ENCODE measurements at regions not wholly inside any gene's neighbourhood (a gene's known extent, or its start where the extent isn't known, plus 50 kb on each side); places are given as distances from the start of the nearest gene placed in this dataset.

- H3K36me3 ChIP-seq = no peaks in the 10 kb centered on the region
- H3K4me1 ChIP-seq = no peaks in the 10 kb centered on the region
- no peak overlapping the region for H3K4me3 ChIP-seq
- H3K9me3 ChIP-seq = no peaks in the 10 kb centered on the region
- TF ChIP-seq, protein P1, sequence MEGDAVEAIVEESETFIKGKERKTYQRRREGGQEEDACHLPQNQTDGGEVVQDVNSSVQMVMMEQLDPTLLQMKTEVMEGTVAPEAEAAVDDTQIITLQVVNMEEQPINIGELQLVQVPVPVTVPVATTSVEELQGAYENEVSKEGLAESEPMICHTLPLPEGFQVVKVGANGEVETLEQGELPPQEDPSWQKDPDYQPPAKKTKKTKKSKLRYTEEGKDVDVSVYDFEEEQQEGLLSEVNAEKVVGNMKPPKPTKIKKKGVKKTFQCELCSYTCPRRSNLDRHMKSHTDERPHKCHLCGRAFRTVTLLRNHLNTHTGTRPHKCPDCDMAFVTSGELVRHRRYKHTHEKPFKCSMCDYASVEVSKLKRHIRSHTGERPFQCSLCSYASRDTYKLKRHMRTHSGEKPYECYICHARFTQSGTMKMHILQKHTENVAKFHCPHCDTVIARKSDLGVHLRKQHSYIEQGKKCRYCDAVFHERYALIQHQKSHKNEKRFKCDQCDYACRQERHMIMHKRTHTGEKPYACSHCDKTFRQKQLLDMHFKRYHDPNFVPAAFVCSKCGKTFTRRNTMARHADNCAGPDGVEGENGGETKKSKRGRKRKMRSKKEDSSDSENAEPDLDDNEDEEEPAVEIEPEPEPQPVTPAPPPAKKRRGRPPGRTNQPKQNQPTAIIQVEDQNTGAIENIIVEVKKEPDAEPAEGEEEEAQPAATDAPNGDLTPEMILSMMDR (IDR thresholded peaks at IDR 0.05) = peak; percentile 78
- no peaks in the 10 kb centered on the region for H3K27me3 ChIP-seq (ENCODE audit: low read depth)
- no peak for DNase-seq
- peak; percentile 72 to 77 for ATAC-seq
- no peak overlapping the region for H3K27ac ChIP-seq
- intact Hi-C loops (cut with DNase I) = no loop called here
Measured at GRCh38 chr3:118817748-118818165, 216.9 kb downstream of the IGSF11 start.

GRCh38 chr3:118818386-118818785, 216.3 kb downstream of the IGSF11 start:
- Histone ChIP-seq H3K9me3 (no peaks in the 10 kb centered on the region), H3K27ac (no peak overlapping the region), H3K27me3 (ENCODE audit: low read depth) (no peaks in the 10 kb centered on the region), H3K4me3 (no peak overlapping the region), H3K4me1 (no peaks in the 10 kb centered on the region), H3K36me3 (no peaks in the 10 kb centered on the region)
- peak in 1 of 2 donors; percentile 42 for ATAC-seq
- intact Hi-C loops (cut with DNase I) = no loop called here
- no peak for DNase-seq
- TF ChIP-seq, protein P1 (IDR thresholded peaks at IDR 0.05) = no peak

DNA sequence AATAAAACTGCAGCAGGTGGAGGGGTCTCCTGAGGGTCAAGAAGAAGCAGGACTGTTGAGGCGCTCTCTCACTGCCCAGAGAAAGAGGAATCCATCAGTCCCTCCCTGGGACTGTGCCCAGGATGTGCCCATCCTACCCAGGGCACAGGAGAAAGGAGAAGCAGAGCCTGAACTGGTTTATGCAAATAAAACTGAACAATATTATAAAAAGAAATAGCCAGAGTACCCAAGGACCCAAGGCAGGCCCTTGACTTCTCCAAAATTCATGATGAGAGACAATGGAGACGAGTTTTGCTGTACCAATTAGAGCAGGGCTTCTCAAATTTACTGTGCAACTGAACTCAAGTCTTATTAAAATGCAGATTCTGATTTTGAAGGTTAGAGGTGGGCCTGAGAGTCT, 211.0 kb downstream of the IGSF11 start:
- no peak for ATAC-seq
- no peaks in the 10 kb centered on the region for H3K36me3 ChIP-seq
- TF ChIP-seq, protein P1 (IDR thresholded peaks at IDR 0.05) = no peak
- intact Hi-C loops (cut with DNase I) = no loop called here
- DNase-seq = no peak
- H3K4me3 ChIP-seq = no peak overlapping the region
- H3K27me3 ChIP-seq (ENCODE audit: low read depth) = no peaks in the 10 kb centered on the region
- H3K27ac ChIP-seq = no peak overlapping the region
- H3K9me3 ChIP-seq = no peaks in the 10 kb centered on the region
- H3K4me1 ChIP-seq = no peaks in the 10 kb centered on the region

DNA sequence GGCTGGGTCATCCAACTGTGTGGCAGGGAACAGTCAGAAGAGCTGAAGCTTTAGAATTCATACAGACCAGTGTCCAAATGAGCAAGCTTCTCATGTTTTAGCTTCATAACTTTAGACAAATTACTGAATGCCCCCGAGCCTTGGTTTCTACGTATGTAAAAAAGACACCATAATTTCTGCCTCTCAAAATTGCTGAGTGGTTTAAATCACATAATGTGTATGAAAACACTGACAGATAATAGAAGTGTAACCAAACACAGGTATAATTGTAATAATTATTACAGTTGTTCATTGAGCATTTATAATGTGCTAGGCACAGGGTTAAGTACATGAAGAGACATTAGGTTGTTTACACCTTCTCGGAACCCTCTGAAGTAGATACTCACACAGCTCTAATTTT, 207.2 kb downstream of the IGSF11 start:
- Histone ChIP-seq H3K27ac (no peak overlapping the region), H3K4me1 (no peaks in the 10 kb centered on the region), H3K4me3 (no peak overlapping the region), H3K9me3 (no peaks in the 10 kb centered on the region), H3K36me3 (no peaks in the 10 kb centered on the region), H3K27me3 (ENCODE audit: low read depth) (no peaks in the 10 kb centered on the region)
- ATAC-seq = no peak
- TF ChIP-seq, protein P1 (IDR thresholded peaks at IDR 0.05) = no peak
- intact Hi-C loops (cut with DNase I) = no loop called here
- DNase-seq = no peak

DNA sequence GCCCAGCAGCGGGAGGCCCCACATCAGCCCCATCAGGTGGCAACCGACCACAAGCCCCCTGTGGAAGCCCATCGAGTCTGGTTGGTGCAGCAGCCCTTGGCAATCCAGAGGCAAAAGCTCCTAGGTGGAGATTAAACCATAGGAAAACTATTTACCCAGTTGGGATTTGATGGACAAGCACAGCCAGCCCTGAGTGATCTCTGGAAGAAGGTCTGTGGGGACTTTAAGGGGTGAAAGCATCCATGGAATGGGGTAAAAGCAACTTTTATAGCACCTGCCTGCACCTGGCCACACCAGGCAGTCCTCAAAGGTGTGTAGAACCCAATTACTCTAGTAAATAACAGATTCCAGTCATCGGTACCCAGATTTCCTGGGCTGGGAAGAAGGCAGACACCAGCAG, 206.3 kb downstream of the IGSF11 start:
- no peaks in the 10 kb centered on the region for H3K36me3 ChIP-seq
- TF ChIP-seq, protein P1 (IDR thresholded peaks at IDR 0.05) = no peak
- intact Hi-C loops (cut with DNase I) = no loop called here
- no peak for DNase-seq
- no peak overlapping the region for H3K27ac ChIP-seq
- H3K4me1 ChIP-seq = no peaks in the 10 kb centered on the region
- no peaks in the 10 kb centered on the region for H3K27me3 ChIP-seq (ENCODE audit: low read depth)
- H3K9me3 ChIP-seq = no peaks in the 10 kb centered on the region
- ATAC-seq = no peak
- no peak overlapping the region for H3K4me3 ChIP-seq

DNA sequence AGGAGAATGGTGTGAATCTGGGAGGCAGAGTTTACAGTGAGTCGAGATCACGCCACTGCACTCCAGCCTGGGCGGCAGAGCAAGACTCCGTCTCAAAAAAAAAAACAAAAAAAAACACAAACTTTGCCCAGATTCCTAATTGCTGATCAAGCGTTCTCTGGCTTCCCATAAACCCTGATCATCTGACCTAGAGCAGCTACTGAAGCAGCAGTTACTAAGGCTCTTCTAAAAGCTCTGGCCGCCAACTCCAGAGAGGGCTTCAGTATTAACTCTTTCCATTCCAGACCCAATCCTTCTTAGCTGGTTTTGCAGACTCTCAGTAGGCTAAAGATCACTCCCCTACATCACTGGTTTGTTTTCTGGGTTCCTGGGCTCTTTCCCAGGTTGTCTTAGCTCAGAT, 201.6 kb downstream of the IGSF11 start:
- Histone ChIP-seq H3K27me3 (ENCODE audit: low read depth) (no peaks in the 10 kb centered on the region), H3K4me1 (no peaks in the 10 kb centered on the region), H3K9me3 (no peaks in the 10 kb centered on the region), H3K4me3 (no peak overlapping the region), H3K36me3 (no peaks in the 10 kb centered on the region), H3K27ac (no peak overlapping the region)
- DNase-seq = no peak
- intact Hi-C loops (cut with DNase I) = no loop called here
- TF ChIP-seq, protein P1 (IDR thresholded peaks at IDR 0.05) = no peak
- no peak for ATAC-seq

Data from lower lobe of right lung (tissue), 2 donors.